ENCODE measurements at regions not wholly inside any gene's neighbourhood (a gene's known extent, or its start where the extent isn't known, plus 50 kb on each side); places are given as distances from the start of the nearest gene placed in this dataset.
A peak's percentile ranks its signal among the peaks of the same experiment; 100 is the strongest.
"Not testable (repeated sequence)": the region's sequence is repeated elsewhere in the genome, so short reads cannot be mapped to it uniquely, and the experiment has no call there.

GRCh38 chr7:149995369-149996026 lies 121.7 kb downstream of the ATP6V0E2 start:
- DNase-seq (ENCODE audit: low read depth): not testable (repeated sequence)

DNA sequence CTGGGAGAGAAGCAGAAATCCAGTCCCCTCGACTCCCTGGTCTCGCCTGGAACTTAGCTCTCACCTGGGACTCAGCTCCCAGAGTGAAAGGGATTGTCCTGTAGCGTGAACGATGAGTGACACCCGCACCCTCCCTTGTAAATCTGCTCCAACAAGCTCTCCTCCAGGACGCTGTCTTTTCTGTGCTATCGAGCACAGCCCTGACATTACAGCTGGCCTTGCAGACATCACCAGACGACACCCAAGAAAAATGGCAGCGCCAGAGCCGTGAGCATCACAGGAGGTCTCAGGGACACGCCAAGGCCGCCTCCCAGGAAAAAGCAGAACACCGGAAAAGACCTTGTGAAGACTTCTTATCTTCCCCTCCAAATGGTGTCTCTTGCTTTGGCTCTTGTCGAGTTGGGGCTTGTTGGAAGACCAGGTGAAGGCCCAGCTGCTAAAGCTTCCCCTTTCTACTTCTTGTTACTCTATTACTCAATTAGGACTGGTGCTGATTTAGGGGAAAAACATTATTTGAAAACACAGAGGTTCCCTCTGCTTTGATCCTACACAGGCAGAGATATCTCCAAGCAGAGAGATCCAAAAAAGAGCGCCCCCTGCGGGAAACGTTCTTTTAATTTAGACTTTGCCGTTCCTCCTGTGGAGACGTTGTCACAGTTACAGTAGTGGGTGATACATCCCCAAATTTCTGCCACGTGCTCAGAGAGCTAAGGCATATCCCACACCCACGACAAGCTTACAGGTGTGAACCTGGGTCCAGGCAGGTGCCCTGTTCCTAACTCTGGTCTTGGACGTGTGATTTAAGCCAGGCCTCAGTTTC lies 127.2 kb downstream of the ATP6V0E2 start:
- not testable (repeated sequence) for DNase-seq (ENCODE audit: low read depth)

DNA sequence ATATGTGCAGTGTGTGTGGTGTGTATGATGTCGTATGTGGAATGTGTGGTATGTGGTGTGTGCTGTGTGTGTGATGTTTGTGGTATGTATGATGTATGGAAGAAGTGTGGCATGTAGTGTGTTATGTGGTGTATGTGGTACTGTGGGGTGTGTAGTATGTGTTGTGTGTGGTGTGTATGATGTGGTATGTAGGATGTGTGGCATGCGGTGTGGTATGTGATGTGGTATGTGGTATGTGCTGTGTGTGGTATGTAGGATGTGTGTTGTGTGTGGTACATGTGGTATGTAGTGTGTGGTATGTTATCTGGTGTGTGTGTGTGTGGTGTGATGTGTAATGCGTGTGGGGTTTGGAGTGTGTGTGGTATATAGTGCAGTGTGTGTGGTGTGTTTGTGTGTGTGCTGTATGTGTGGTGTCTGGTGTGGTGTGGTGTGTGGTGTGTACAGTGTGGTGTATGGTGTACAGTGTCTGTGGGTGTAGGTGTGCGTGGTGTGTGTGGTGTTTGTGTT lies 129.6 kb downstream of the ATP6V0E2 start:
- DNase-seq (ENCODE audit: low read depth): peak; percentile 1

DNA sequence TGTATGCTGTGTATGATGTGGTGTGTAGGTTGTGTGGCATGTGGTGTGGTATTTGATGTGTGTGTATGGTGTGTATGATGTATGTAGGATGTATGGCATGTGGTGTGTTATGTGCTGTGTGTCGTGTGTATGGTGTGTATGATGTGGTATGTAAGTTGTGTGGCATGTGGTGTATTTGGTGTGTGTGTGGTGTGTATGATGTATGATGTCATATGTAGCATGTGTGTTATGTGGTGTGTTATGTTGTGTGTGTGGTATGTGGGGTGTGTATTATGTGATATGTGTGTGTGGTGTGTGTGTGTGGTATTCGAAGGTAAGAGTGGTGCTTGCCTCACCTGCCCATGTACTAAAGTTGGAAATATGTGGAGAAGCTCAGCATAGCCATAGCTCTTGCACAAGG lies 130.2 kb downstream of the ATP6V0E2 start:
- DNase-seq (ENCODE audit: low read depth): not testable (repeated sequence)

DNA sequence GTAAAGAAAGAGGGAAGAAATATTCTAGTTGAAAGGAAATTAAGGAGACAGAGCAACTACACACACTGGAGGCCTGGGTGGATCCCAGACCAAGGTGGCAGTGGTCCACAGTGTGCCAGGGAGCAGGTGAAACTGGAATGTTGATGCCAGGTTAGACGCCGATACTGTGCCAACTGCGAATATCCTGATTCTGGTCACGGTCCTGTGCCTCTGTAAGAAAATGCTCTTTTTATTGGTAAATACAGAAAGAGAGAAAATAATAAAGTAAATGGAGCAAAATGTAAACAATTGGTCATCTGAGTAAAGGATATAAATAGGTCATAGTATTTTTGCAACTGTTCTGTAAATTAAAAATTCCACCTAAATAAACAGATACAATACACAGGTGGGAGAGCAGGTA lies 131.1 kb downstream of the ATP6V0E2 start:
- not testable (repeated sequence) for DNase-seq (ENCODE audit: low read depth)

DNA sequence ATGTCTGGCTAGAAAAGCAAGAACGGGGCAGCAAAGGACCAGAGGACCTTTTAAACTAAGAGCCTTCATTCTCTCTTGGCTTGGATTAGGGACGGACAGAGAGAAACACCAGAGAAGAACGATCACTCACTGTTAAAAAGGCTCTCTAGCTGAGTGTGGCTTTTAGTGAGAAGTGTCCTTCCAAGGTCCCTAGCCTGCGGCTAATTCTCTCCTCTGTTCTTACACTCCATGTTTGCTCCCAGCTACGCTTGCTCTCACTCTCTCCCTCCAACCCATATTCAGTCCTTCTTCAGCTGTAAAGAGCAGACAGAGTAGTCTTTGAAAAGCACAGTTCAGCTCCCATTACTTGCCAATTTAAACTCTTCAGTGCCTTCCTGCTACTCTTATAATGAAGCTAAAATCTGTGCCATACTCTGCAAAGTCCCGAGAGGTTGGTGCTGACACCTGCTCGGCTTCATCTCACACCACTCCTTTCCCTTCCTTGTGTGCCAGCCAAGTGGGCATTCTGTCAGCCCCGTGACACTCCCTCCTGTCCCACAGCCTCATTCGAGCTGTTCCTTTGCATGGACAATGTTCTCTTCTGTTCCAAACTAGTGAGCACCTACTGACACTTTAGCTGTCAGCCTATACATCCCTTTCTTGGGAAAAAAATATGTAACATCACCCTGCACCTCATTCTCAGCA lies 136.0 kb downstream of the ATP6V0E2 start:
- DNase-seq (ENCODE audit: low read depth): not testable (repeated sequence)

GRCh38 chr7:150016651-150017189 lies 143.0 kb downstream of the ATP6V0E2 start:
- DNase-seq (ENCODE audit: low read depth): not testable (repeated sequence)

- not testable (repeated sequence) for DNase-seq (ENCODE audit: low read depth)
Measured at GRCh38 chr7:150020210-150020609, 146.4 kb downstream of the ATP6V0E2 start.

DNA sequence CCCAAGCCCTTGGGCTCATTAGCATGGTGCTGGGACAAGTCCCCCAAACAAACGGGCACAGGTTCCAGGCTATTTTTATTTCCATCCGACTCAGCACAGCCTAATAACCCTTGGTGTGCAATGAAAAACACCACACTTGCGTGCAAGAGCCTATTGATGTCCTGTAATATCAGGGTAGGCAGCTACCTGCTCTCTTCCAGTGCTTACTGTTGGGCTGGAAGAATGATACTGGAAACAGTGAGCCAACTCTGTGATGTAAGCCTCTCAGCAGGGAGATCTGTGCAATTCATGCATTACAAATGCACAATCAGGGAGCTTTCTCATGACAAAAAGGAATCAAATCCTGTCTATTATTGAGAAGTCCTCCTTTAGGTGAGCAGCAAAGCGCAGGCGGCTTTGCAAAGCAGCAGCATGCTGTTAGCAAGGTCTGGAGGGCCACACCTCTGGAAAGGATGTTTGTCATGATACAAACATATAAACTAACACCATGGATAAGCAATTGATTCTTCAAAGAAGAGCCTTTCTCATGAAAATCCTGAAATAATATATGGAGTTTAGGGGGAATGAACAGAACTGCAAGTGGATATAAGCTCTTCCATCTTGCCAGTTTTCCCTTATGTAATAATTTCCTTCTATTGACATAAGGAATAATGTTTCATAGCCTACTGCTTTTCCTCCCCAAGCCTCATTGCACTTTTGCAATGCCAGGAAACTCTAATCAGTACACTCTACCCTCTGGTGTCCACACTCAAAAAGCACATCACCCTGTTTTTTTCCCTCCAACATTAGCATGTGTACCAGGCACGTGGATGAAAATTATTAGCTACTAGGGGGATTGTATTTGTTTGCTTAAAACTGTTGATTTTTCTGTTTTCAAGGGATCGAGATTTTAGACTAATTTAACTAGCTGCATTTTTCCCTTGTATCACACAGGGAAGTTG lies 151.1 kb downstream of the ATP6V0E2 start:
- DNase-seq (ENCODE audit: low read depth): not testable (repeated sequence)

DNA sequence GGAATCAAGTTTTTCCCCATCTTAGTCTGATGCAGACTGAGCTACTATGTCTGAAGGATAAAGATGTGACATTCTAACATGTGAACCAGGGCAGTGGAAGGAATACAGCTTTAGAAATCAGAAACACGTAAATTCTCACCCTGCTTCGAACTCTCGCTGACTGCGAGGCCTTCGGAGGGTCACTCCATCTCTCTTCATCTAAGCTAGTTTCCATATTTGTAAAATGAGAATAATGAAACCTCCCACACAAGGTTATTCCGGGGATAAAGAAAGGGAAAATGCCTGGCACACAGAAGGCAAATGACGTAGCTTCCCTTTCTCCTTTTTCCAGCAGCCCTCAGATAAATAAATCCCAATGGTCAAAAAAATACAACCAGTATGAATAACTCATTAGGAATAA lies 152.0 kb downstream of the ATP6V0E2 start:
- DNase-seq (ENCODE audit: low read depth): not testable (repeated sequence)

- DNase-seq (ENCODE audit: low read depth): not testable (repeated sequence)
Measured at GRCh38 chr7:150028344-150029012, 154.7 kb downstream of the ATP6V0E2 start.

DNA sequence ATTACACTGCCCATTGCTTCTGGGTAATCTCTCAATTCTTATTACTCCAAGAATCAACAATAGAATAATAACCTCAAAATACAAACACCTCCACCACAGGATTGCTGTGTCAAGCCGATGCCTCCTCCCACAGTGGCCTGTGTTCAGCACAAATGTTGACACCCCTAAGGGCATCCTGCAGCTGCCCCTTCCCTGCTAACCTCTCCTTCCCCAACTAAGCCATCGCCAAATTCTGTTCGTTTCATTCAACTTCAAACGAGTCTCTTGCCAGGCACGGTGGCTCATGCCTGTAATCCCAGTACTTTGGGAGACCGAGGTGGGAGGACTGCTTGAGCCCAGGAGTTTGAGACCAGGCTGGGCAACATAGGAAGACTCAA lies 155.2 kb downstream of the ATP6V0E2 start:
- not testable (repeated sequence) for DNase-seq (ENCODE audit: low read depth)

- DNase-seq (ENCODE audit: low read depth): not testable (repeated sequence)
Measured at GRCh38 chr7:150031733-150032132, 158.0 kb downstream of the ATP6V0E2 start.

- not testable (repeated sequence) for DNase-seq (ENCODE audit: low read depth)
Measured at GRCh38 chr7:150033711-150034110, 159.9 kb downstream of the ATP6V0E2 start.

DNA sequence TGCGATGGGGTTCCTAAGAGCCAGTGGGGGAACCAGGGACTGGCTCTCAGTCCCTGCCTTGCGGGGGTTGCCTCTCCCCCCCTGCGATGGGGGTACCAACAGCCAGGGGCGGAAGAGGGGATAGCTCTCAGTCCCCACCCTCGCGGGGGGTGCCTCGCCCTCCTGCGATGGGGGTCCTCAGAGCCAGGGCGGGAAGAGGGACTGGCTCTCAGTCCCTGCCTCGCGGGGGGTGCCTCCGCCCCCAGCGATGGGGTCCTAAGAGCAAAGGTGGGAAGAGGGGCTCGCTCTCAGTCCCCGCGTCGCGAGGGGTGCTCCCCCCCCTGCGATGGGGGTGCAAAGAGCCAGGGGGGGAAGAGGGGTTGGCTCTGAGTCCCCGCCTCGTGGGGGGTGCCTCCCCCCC lies 162.0 kb downstream of the ATP6V0E2 start:
- not testable (repeated sequence) for DNase-seq (ENCODE audit: low read depth)

GRCh38 chr7:150039061-150039460 lies 165.3 kb downstream of the ATP6V0E2 start:
- DNase-seq (ENCODE audit: low read depth): not testable (repeated sequence)

DNA sequence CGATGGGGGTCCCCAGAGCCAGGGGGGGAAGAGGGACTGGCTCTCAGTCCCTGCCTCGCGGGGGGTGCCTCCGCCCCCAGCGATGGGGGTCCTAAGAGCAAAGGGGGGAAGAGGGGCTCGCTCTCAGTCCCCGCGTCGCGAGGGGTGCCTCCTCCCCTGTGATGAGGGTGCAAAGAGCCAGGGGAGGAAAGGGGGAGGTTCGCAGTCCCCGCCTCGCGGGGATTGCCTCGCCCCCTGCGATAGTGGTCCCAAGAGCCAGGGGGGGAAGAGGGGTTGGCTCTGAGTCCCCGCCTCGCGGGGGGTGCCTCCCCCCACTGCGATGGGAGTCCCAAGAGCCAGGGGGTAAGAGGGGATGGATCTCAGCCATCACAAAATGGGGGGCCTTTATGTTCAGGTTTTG lies 168.5 kb downstream of the ATP6V0E2 start:
- DNase-seq (ENCODE audit: low read depth): not testable (repeated sequence)

DNA sequence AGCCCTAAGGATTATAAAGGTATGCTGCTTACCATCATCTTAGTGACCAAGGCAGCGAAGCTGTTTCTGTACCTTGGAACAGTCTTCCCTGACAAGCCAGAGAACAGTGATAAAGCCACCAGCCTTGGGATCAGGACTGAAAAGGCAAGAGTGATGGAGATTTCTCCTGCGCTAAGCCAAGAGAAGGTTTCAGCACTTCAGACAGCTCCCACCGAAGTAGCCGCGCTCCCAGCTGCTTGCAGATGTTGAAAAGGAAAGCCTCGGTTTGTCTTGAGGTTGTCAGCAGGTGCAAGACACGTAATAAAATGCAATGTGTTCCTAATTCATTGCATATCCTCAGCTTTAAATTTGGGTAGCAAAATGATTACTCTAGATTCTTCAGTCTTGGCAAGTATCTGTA lies 171.0 kb downstream of the ATP6V0E2 start:
- not testable (repeated sequence) for DNase-seq (ENCODE audit: low read depth)

GRCh38 chr7:150045596-150045995 lies 171.8 kb downstream of the ATP6V0E2 start:
- not testable (repeated sequence) for DNase-seq (ENCODE audit: low read depth)

All from fibroblast of gingiva (primary cell).